ENCODE measurements at regions not wholly inside any gene's neighbourhood (a gene's known extent, or its start where the extent isn't known, plus 50 kb on each side); places are given as distances from the start of the nearest gene placed in this dataset.
"Not testable (repeated sequence)": the region's sequence is repeated elsewhere in the genome, so short reads cannot be mapped to it uniquely, and the experiment has no call there.

GRCh38 chr20:51193066-51193772 lies 170.3 kb upstream of the KCNG1 start:
- no peak for DNase-seq (ENCODE audit: low read depth in 2 of 3, low spot score in 2 of 3)

GRCh38 chr20:51190783-51191180 lies 167.9 kb upstream of the KCNG1 start:
- DNase-seq (ENCODE audit: low read depth in 2 of 3, low spot score in 2 of 3), result no peak

- no peak for DNase-seq (ENCODE audit: low read depth in 2 of 3, low spot score in 2 of 3)
Measured at GRCh38 chr20:51189814-51190782, 167.2 kb upstream of the KCNG1 start.

GRCh38 chr20:51188941-51189340 lies 166.0 kb upstream of the KCNG1 start:
- DNase-seq (ENCODE audit: low read depth in 2 of 3, low spot score in 2 of 3), result no peak

- DNase-seq (ENCODE audit: low read depth in 2 of 3, low spot score in 2 of 3), result no peak
Measured at GRCh38 chr20:51187261-51187660, 164.4 kb upstream of the KCNG1 start.

- no peak for DNase-seq (ENCODE audit: low read depth in 2 of 3, low spot score in 2 of 3)
Measured at GRCh38 chr20:51185861-51186260, 163.0 kb upstream of the KCNG1 start.

GRCh38 chr20:51185277-51185676 lies 162.4 kb upstream of the KCNG1 start:
- DNase-seq (ENCODE audit: low read depth in 2 of 3, low spot score in 2 of 3), result no peak

GRCh38 chr20:51184289-51184688 lies 161.4 kb upstream of the KCNG1 start:
- DNase-seq (ENCODE audit: low read depth in 2 of 3, low spot score in 2 of 3), result no peak

- DNase-seq (ENCODE audit: low read depth in 2 of 3, low spot score in 2 of 3), result no peak
Measured at GRCh38 chr20:51183451-51183850, 160.5 kb upstream of the KCNG1 start.

- no peak for DNase-seq (ENCODE audit: low read depth in 2 of 3, low spot score in 2 of 3)
Measured at GRCh38 chr20:51182571-51182970, 159.7 kb upstream of the KCNG1 start.

- DNase-seq (ENCODE audit: low read depth in 2 of 3, low spot score in 2 of 3), result no peak
Measured at GRCh38 chr20:51178153-51178552, 155.2 kb upstream of the KCNG1 start.

- DNase-seq (ENCODE audit: low read depth in 2 of 3, low spot score in 2 of 3), result no peak
Measured at GRCh38 chr20:51176876-51177275, 154.0 kb upstream of the KCNG1 start.

- no peak for DNase-seq (ENCODE audit: low read depth in 2 of 3, low spot score in 2 of 3)
Measured at GRCh38 chr20:51176446-51176845, 153.5 kb upstream of the KCNG1 start.

- DNase-seq (ENCODE audit: low read depth in 2 of 3, low spot score in 2 of 3), result no peak
Measured at GRCh38 chr20:51175724-51176123, 152.8 kb upstream of the KCNG1 start.

- DNase-seq (ENCODE audit: low read depth in 2 of 3, low spot score in 2 of 3), result no peak
Measured at GRCh38 chr20:51175156-51175555, 152.2 kb upstream of the KCNG1 start.

- DNase-seq (ENCODE audit: low read depth in 2 of 3, low spot score in 2 of 3), result no peak
Measured at GRCh38 chr20:51174536-51174935, 151.6 kb upstream of the KCNG1 start.

GRCh38 chr20:51172558-51173428 lies 149.9 kb upstream of the KCNG1 start:
- DNase-seq (ENCODE audit: low read depth in 2 of 3, low spot score in 2 of 3), result no peak

- DNase-seq (ENCODE audit: low read depth in 2 of 3, low spot score in 2 of 3), result no peak
Measured at GRCh38 chr20:51171141-51171540, 148.2 kb upstream of the KCNG1 start.

- no peak for DNase-seq (ENCODE audit: low read depth in 2 of 3, low spot score in 2 of 3)
Measured at GRCh38 chr20:51169813-51170212, 146.9 kb upstream of the KCNG1 start.

GRCh38 chr20:51167911-51168310 lies 145.0 kb upstream of the KCNG1 start:
- DNase-seq (ENCODE audit: low read depth in 2 of 3, low spot score in 2 of 3), result not testable (repeated sequence)

- no peak for DNase-seq (ENCODE audit: low read depth in 2 of 3, low spot score in 2 of 3)
Measured at GRCh38 chr20:51166489-51166888, 143.6 kb upstream of the KCNG1 start.
